Retinal pigment epithelial cell (primary cell): ENCODE measurements at regions not wholly inside any gene's neighbourhood (a gene's known extent, or its start where the extent isn't known, plus 50 kb on each side); places are given as distances from the start of the nearest gene placed in this dataset.
"Not testable (repeated sequence)": the region's sequence is repeated elsewhere in the genome, so short reads cannot be mapped to it uniquely, and the experiment has no call there.

ENCODE experiments used
- DNase-seq: peaks from one replicate; pipeline ENCODE4 v3.0.0-alpha.2; 2010; ENCODE audit warnings: low read depth
- H3K4me3 ChIP-seq: 2 replicates; pipeline ENCODE4 v1.5.1; 2011; ENCODE audit warnings: mild to moderate bottlenecking, low read length, control low read depth, moderate library complexity
- CTCF ChIP-seq: conservative IDR thresholded peaks from 2 replicates; pipeline ENCODE4 v1.5.1; 2011; ENCODE audit warnings: low read depth, low read length, control low read depth, inconsistent platforms

GRCh38 chr2:65766768-65767267 lies 334.4 kb upstream of the SPRED2 start:
- DNase-seq = no peak
- no peak for TF ChIP-seq CTCF
- no peak overlapping the region for H3K4me3 ChIP-seq

GRCh38 chr2:65765376-65765775 lies 333.0 kb upstream of the SPRED2 start:
- no peak for DNase-seq
- no peak overlapping the region for H3K4me3 ChIP-seq
- no peak for TF ChIP-seq CTCF

DNA sequence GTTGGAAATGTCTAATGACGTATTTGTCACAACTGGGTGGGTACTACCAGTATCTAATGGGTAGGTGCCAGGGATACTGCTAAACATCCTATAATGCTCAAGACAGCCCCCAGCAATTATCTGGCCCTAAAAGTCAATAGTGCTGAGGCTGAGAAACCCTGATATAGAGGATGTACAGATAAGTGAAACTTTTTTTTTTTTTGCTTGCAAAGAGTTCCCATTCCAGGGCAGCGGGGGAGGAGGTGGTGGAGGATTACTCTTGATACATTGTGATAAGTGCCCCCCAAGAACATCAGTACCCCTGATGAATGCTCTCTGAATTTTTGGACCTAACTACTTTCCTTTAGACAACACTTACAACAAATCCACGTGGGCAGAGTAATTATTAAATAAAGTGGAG lies 329.7 kb upstream of the SPRED2 start:
- no peak for TF ChIP-seq CTCF
- H3K4me3 ChIP-seq = no peak overlapping the region
- no peak for DNase-seq

DNA sequence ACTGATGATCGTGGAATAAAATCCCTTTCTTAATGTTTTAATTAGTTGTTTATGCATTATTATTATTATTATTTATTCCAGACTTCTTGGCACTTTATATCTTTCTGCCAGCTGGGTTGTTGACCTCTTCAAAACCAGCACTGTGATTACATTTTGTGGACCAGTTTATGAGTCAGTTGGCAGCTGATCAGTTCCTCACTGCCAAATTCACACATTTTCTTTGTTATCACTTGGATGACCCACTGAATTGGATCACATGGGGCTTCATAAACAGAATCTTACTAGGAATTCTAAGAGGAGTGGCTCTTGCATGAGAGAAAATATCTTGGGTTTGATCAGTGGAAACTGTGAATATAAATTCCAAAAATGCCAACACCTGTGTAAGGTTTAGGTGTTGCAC lies 321.8 kb upstream of the SPRED2 start:
- H3K4me3 ChIP-seq = no peak overlapping the region
- no peak for TF ChIP-seq CTCF
- peak; percentile 7 for DNase-seq

- TF ChIP-seq CTCF = no peak
- DNase-seq = no peak
- H3K4me3 ChIP-seq = no peak overlapping the region
These were observed 319.0 kb upstream of the SPRED2 start for GRCh38 chr2:65751408-65751807.

GRCh38 chr2:65749545-65749944 lies 317.1 kb upstream of the SPRED2 start:
- TF ChIP-seq CTCF = no peak
- DNase-seq = no peak
- H3K4me3 ChIP-seq = no peak overlapping the region

GRCh38 chr2:65747875-65748274 lies 315.5 kb upstream of the SPRED2 start:
- DNase-seq, H3K4me3 ChIP-seq: not testable (repeated sequence)
